ENCODE measurements at regions not wholly inside any gene's neighbourhood (a gene's known extent, or its start where the extent isn't known, plus 50 kb on each side); places are given as distances from the start of the nearest gene placed in this dataset.

DNA sequence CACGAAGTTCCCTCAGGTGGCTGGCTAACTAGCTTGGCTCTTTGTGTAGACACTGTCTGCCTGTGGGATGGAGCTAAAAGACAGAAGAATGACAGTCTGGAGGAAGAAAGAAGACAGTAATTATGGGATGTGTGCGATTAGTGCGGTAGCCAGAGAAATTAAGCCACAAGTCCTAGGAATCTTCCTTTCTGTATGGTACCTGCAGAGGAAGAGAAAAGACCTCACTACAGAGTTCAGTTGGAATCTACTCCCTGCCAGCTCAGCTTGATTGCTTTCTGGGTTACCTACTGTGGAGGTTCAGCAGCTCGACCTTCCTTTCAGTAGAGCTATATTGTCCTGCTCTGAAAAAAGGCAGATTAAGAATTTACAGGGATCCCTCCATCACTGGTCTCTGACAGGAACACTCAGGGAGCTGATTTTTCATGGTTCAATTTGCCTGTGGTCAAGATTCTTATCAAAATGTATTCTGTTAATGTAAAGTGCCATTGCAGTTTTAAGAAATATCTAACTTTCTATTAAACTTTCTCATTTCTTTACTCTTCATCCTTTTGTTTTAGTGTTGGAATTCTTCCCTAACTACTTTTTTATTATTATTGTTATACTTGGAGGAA is 187.2 kb downstream of the CENPW start:
- DNase-seq (ENCODE audit: low spot score): no peak

- no peak for DNase-seq (ENCODE audit: low spot score)
Measured at GRCh38 chr6:126529637-126530362, 189.9 kb downstream of the CENPW start.

- DNase-seq (ENCODE audit: low spot score): no peak
Measured at GRCh38 chr6:126530775-126531174, 190.9 kb downstream of the CENPW start.

DNA sequence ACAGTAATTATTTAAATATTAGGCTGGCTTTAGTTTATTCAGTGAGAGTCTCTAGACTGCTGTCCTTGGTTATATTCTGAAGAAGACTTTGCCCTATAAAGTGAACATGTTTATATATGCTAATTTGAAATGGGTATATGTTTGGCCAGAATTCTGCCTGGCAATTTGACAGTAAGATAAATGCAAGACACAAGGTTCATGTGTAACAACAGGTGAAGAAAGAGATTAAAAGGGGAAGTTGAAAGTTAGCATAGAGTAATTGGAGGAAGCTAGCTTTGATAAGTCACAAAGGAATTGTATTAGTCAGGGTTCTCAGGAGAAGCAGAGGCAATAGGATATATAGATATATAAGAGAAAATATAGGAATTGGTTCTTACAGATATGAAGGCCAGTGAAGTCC is 191.4 kb downstream of the CENPW start:
- no peak for DNase-seq (ENCODE audit: low spot score)

DNA sequence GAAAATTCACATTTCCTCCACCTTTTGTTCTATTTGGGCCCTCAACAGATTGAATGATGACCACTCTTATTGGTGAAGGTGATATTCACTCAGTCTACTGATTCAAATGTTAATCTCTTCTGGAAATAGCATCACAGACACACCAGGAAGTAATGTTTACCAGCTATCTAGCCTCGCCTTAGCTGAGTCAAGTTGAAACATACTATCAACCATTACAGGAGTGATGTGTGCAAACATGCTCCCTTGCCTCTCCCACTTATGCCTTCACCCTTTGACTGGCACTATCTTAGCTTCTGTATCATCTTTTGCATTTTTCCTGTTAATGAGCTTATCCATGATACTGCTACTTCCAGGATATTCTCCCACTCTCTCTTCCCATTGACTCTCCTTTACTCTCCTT is 191.9 kb downstream of the CENPW start:
- DNase-seq (ENCODE audit: low spot score): no peak

DNA sequence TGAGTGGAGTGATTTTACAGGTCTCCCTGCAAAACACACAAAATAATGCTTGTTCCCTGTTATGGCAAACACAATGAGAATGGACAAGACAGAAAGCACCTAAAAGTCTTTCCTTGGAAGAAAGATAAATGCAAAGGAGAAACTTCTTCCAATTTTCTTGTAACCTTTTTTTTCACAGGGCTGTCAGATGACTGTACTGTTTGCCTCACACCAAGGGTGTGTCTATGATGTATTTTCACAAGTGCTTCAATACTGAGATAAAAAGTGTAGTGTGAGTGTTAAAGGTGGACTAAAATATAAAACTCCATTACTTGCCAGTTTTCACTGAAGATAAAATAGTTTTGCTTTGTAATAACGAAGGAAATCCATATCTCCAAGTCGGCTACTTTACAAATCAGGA is 194.5 kb downstream of the CENPW start:
- DNase-seq (ENCODE audit: low spot score): no peak

DNA sequence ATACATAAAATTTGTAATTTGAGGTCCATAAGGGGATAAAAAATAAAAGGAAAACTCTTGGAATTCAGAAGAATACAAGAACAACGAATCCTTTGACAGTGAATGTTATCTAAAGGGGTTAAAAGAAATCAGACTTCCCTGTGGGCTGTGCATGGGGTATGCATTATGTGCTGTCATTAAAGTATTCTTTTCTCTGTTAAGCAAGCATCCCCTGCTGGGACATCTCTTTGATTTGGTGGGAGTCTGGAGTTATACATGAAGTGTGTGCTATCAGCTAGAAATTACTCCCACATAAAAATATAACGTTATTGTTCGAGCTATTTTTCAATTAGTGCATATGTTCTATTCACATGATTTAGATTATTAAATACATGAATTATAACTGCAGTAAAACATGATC is 195.2 kb downstream of the CENPW start:
- DNase-seq (ENCODE audit: low spot score): no peak

DNA sequence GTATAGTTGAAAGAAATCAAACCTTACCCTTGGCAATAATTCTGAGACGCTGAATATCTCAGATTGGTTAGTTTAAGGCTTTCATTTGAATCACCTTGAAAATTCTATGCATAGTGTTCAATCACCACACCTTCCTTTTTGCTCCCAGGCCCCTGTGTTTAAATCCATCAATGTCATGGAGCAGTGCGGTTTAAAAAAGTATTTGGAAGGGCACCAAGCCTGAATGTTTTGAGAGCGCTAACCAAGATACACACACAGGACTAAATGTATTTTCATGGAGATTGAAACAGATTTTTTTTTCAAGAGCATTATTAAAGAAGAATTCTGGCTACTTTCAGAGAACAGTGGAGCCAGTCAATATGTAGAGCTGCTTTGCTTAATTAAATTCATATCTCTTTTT is 195.7 kb downstream of the CENPW start:
- DNase-seq (ENCODE audit: low spot score): no peak

- no peak for DNase-seq (ENCODE audit: low spot score)
Measured at GRCh38 chr6:126537061-126537816, 197.3 kb downstream of the CENPW start.

GRCh38 chr6:126539022-126539421 is 199.1 kb downstream of the CENPW start:
- DNase-seq (ENCODE audit: low spot score): no peak

- no peak for DNase-seq (ENCODE audit: low spot score)
Measured at GRCh38 chr6:126540161-126540560, 200.2 kb downstream of the CENPW start.

DNA sequence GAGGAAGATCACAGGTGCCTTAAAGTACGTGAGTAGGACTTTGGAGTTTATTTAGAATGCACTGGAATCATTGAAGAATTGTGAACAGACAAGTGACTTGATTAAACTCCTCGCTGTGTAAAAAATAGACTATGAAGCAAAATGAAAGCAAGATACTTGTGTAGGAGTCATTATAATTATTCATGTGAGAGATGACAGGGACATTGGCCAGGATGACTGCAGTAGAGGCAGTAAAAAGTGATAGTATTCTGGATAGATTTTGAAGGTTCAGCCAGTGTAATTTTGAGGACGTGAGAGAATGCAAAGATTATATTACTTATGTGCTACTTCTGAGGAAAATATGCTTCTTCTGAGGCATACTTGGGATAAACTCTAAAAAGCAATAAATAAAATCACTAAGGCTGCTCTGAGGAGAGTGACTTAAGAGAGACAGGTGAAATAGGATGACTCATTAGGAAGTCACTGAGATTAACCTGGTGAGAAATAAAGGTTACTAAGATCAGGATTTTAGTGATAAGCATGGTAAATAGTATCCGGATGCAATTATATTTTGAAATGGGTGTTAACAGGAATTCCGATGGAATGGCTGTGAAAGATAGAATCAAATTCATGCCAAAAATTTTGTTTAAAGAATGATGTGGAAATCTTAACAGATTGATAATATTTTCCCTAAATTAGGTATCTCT is 202.0 kb downstream of the CENPW start:
- no peak for DNase-seq (ENCODE audit: low spot score)

- no peak for DNase-seq (ENCODE audit: low spot score)
Measured at GRCh38 chr6:126546541-126547120, 206.7 kb downstream of the CENPW start.

DNA sequence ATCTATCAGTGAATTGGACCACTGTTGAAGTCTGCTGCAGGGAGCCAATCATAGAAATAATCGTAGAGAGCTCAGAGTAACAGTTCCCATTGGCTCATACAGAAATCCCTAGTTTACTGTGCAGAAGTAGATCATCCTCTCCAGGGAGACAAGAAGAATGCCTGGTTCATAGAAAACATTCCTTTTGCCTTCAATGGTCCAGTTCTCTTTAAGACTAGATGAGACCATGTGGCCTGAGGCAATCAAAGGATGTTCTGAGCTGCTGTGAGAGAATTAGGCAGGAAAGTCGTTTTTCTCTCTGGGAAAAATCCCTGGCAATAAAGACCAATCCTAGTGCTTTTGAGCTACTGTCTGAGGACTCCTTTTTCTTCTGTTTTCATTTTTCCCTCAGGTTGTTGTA is 208.4 kb downstream of the CENPW start:
- no peak for DNase-seq (ENCODE audit: low spot score)

GRCh38 chr6:126550323-126550722 is 210.4 kb downstream of the CENPW start:
- no peak for DNase-seq (ENCODE audit: low spot score)

DNA sequence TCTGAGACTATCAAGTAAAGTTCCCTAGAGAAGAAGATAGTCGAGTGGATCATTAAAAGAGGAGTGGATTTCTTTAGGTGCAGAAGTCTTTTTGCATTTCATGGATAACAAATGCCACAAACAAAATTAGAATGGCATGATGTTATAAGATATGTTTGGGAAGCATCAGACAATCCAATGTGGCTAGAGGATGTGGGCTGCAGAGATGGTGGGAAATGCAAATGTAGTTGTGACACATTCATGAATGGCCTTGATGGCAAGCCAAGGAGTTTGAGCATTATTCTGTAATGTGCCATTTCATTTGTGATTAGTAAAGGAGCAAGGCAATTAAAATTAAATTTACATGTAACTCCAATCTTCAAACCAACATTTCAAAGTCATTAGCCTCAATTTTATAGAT is 211.9 kb downstream of the CENPW start:
- no peak for DNase-seq (ENCODE audit: low spot score)

DNA sequence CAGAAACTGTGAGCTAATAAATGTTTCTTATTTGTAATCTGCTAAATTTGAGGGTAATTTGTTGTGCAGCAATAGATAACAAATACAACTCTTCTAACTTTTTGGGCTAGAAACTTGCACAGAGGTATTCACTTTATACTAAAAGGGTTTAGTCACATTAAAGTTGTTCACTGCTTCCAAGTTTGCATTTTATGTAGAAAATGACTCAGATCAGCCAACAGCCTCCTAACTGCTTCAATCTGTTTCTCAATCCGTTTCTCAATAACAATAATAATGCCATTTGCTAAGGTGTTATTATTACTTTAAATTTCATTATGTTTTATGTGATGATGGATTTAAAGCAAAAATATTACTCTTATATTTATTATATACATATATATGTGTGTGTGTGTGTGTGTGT is 213.9 kb downstream of the CENPW start:
- DNase-seq (ENCODE audit: low spot score): no peak

GRCh38 chr6:126570507-126570906 is 230.6 kb downstream of the CENPW start:
- no peak for DNase-seq (ENCODE audit: low spot score)

DNA sequence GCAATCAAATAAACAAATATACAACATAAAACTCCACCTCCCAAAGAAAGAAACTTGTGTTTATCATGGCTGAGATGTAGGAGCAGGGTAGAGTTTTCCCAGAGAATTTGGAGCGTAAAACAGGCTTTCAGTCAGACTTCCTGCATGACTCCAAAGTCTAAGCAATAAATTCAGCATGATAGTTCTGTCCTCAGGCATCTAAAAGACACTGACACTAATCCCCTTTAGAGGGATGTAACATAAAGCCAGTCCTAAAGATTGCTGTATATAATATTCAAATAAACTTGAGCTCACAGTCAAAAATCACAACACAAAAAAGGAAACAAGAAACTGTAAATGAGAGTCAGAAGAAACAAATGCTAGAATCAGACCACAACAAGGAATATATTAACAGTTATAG is 234.4 kb downstream of the CENPW start:
- DNase-seq (ENCODE audit: low spot score): no peak

GRCh38 chr6:126581316-126581715 is 241.4 kb downstream of the CENPW start:
- DNase-seq (ENCODE audit: low spot score): no peak

- no peak for DNase-seq (ENCODE audit: low spot score)
Measured at GRCh38 chr6:126600258-126600916, 260.5 kb downstream of the CENPW start.
